ENCODE measurements at regions not wholly inside any gene's neighbourhood (a gene's known extent, or its start where the extent isn't known, plus 50 kb on each side); places are given as distances from the start of the nearest gene placed in this dataset.

GRCh38 chr13:58985845-58986244 lies 1177.9 kb downstream of the DIAPH3 start:
- WGBS, 4 donors: 35 to 49% (median 41%) methylated on average over 3 of the region's 3 CpGs
- TF ChIP-seq POLR2A (IDR thresholded peaks at IDR 0.05): no peak
- DNase-seq (no peak), ATAC-seq (peak in 1 of 4 donors; percentile 39)
- intact Hi-C loops (cut with DNase I): no loop called here
- H3K4me1 ChIP-seq: no peaks in the 10 kb centered on the region
- peaks cover 0 to 18% (median 4%) of the 10 kb centered on the region in 12 donors for H3K9me3 ChIP-seq
- H3K27me3 ChIP-seq: no peaks in the 10 kb centered on the region
- no peak overlapping the region for H3K4me3 ChIP-seq
- no peaks in the 10 kb centered on the region for H3K36me3 ChIP-seq
- H3K27ac ChIP-seq: no peak overlapping the region

DNA sequence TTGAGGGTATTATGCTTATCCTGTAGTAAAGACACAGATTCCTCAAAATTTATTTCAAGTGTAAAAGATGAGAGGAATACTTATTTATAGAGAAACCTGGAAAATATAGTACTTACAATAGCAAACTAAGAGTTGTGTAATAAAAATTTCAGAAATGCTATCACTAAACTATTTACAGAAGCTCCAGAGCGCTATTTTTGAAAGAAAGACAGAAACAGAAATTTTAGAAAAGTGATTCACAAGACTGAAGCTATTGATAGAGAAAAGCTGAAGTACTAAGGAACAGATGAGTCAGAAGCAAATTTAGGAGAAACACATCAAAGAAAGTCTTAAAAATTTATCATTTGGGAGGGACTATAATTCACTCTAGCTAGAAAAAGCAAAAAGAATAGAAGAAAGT lies 1174.2 kb downstream of the DIAPH3 start:
- Histone ChIP-seq H3K27ac (no peak overlapping the region), H3K27me3 (no peaks in the 10 kb centered on the region), H3K36me3 (no peaks in the 10 kb centered on the region), H3K4me1 (no peaks in the 10 kb centered on the region), H3K9me3 (no peaks in the 10 kb centered on the region), H3K4me3 (no peak overlapping the region)
- DNase-seq (no peak), ATAC-seq (no peak)
- TF ChIP-seq POLR2A (IDR thresholded peaks at IDR 0.05) (no peak), CTCF (IDR thresholded peaks at IDR 0.05) (no peak)
- intact Hi-C loops (cut with DNase I): no loop called here
- WGBS, 4 donors: 89 to 93% (median 92%) methylated on average over 1 of the region's 1 CpG

DNA sequence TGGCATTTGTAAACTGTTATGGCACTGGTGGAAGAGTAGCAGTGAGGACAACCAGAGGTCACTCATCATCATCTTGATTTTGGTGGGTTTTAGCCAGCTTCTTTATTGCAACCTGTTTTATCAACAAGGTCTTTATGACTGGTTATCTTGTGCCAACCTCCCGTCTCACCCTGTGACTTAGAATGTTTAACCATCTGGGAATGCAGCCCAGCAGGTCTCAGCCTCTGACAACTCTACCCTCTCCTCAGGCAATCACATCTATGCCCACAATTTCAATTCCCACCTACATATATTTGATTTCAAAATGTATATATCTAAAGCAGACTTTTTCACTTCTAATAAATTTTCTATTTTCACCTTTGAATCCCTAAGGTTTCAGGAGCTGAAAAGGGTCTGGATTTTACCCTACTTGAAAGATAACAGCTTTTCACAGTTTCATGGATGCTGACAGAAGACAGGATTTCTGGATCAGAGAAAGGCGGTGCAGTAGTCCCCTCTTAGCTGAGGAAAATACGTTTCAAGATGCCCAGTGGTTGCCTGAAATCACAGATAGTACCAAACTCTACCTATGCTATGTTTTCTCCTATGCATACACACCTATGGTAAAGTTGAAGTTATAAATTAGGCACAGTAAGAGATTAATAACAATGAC lies 1171.8 kb downstream of the DIAPH3 start:
- H3K4me1 ChIP-seq: no peaks in the 10 kb centered on the region
- H3K9me3 ChIP-seq: no peaks in the 10 kb centered on the region
- no peaks in the 10 kb centered on the region for H3K27me3 ChIP-seq
- intact Hi-C loops (cut with DNase I): loop anchor here in 1 of 10 donors (10.0 kb wide), 1 partner anchor 1367 kb away; no protein-coding TSS in a partner anchor
- H3K36me3 ChIP-seq: no peaks in the 10 kb centered on the region
- no peak overlapping the region for H3K4me3 ChIP-seq
- DNase-seq (no peak), ATAC-seq (no peak)
- 76 to 85% (median 84%) methylated on average over 3 of the region's 3 CpGs for WGBS, 4 donors
- no peak for TF ChIP-seq POLR2A (IDR thresholded peaks at IDR 0.05)
- TF ChIP-seq CTCF (IDR thresholded peaks at IDR 0.05): no peak
- H3K27ac ChIP-seq: no peak overlapping the region

DNA sequence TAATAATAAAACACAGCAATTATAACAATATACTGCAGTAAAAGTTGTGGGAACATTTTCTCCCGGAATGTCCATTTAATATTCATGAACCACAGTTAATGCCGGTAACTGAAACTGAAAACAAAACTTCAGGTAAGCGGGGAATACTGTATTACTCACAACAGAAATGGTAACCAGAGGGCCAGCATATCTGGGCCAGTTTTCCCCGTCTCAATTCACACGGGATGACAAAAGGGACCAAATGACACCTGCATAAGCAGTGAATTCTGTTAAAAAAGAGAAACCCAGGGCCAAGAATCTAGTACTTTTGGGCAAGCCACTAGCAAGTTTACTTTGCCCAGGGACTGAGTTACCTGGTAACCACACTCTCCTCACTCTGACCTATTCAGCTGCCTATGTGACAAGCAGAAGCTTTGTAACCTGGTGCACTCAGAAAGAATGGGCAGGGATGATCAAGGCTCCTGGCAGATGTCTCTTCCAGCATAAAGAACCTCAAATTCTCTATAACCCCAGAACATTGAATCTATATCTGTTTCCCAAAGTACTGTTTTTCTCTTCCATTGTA lies 1171.2 kb downstream of the DIAPH3 start:
- ATAC-seq: no peak
- WGBS, 4 donors: 92 to 99% (median 95%) methylated on average over 5 of the region's 5 CpGs
- Histone ChIP-seq H3K36me3 (no peaks in the 10 kb centered on the region), H3K4me3 (no peak overlapping the region), H3K27me3 (no peaks in the 10 kb centered on the region), H3K27ac (no peak overlapping the region), H3K9me3 (no peaks in the 10 kb centered on the region), H3K4me1 (no peaks in the 10 kb centered on the region)
- intact Hi-C loops (cut with DNase I): loop anchor here in 1 of 10 donors (10.0 kb wide), 1 partner anchor 1368 kb away; no protein-coding TSS in a partner anchor
- TF ChIP-seq POLR2A (IDR thresholded peaks at IDR 0.05) (no peak), CTCF (IDR thresholded peaks at IDR 0.05) (no peak)
- DNase-seq: no peak

All from heart left ventricle (tissue), 16 donors.